GM21619 (cell line): ENCODE measurements at regions not wholly inside any gene's neighbourhood (a gene's known extent, or its start where the extent isn't known, plus 50 kb on each side); places are given as distances from the start of the nearest gene placed in this dataset.
"Not testable (repeated sequence)": the region's sequence is repeated elsewhere in the genome, so short reads cannot be mapped to it uniquely, and the experiment has no call there.

Experiments used
- ATAC-seq: cut with Tn5 transposase; IDR thresholded peaks from one replicate; pipeline ENCODE4 v1.9.1; 2021; ENCODE audit not compliant: unreplicated experiment

DNA sequence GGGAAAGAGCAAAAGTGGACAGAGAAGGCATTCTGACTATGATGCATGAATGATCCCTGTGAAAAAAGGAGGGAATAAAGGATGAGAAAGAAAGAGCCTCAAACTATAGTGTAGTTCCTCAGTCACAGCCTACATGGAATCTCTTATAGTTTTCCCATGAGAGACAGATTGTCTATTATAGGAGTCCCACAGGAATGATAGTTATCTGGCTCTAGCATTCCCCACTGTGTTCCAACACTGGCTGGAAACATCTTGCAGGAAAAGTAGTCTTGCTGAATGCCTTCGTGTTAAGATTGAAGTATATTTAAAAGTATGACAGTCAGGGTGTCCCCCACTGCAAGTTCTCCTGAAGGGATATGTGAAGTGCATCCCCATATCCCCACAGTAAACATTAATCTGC is 641.5 kb upstream of the NECTIN3 start:
- no peak for ATAC-seq

- no peak for ATAC-seq
Measured at GRCh38 chr3:110436209-110436608, 635.4 kb upstream of the NECTIN3 start.

- ATAC-seq, result not testable (repeated sequence)
Measured at GRCh38 chr3:110440066-110440653, 631.5 kb upstream of the NECTIN3 start.

DNA sequence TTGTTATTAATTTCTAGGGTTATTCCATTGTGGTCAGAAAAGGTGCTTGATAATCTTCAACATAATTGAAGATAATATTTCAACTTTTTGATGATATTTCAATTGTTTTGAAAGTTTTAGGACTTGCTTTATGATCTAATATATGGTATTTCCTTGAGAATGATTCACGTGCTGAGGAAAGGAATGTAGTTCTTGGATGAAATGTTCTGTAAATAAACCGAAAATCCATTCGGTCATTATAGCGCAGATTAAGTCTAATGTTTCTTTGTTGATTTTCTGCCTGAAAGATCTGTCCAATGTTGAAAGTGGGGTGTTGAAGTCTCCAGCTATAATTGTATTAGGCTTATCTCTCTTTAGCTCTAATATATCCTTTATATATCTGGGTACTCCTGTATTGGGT is 617.5 kb upstream of the NECTIN3 start:
- ATAC-seq, result no peak

- no peak for ATAC-seq
Measured at GRCh38 chr3:110456001-110456400, 615.6 kb upstream of the NECTIN3 start.

GRCh38 chr3:110456438-110457138 is 615.0 kb upstream of the NECTIN3 start:
- ATAC-seq, result no peak

DNA sequence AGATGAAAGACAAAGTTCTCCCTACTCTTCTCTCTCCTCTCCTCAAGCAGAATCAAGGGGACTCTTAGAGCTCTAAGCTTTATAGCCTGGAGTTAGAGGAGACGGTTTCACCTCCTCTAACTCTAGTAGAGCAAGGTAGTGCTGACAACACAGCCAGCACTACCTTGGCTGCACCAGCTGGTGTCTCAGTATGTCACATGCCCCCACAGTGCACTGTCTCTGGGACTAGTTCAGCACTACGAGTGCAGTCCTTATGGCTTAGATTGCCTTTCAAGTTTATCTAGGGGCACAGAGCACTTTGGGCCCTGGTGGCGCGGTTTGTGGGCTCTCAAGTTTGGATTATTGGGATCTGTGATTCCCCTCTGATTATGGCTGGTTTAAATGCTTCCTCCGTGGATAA is 614.1 kb upstream of the NECTIN3 start:
- no peak for ATAC-seq

DNA sequence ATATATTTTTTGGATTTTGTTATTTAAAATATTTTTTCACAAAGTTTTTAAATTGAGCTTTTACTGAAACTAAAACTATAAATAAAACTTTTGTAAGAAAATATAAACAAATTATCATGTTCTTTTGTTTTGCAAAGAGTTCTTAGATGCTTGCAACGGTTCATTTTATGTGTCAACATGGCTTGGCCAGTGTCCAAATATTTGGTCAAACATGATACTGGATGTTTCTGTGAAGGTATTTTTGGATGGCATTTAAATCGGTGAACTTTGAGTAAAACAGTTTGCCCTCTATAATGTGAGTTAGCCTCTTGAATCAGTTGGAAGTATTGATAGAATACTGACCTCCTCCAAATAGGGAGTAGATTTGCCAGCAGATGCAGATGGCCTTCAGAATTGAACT is 612.6 kb upstream of the NECTIN3 start:
- ATAC-seq, result no peak

- no peak for ATAC-seq
Measured at GRCh38 chr3:110470310-110470709, 601.3 kb upstream of the NECTIN3 start.

GRCh38 chr3:110473405-110473804 is 598.2 kb upstream of the NECTIN3 start:
- no peak for ATAC-seq

GRCh38 chr3:110474397-110474796 is 597.2 kb upstream of the NECTIN3 start:
- ATAC-seq, result no peak

GRCh38 chr3:110478377-110479054 is 593.1 kb upstream of the NECTIN3 start:
- no peak for ATAC-seq

GRCh38 chr3:110479731-110480130 is 591.9 kb upstream of the NECTIN3 start:
- no peak for ATAC-seq

- no peak for ATAC-seq
Measured at GRCh38 chr3:110485389-110485788, 586.2 kb upstream of the NECTIN3 start.

- ATAC-seq, result no peak
Measured at GRCh38 chr3:110487840-110488239, 583.8 kb upstream of the NECTIN3 start.

- no peak for ATAC-seq
Measured at GRCh38 chr3:110491413-110491812, 580.2 kb upstream of the NECTIN3 start.

DNA sequence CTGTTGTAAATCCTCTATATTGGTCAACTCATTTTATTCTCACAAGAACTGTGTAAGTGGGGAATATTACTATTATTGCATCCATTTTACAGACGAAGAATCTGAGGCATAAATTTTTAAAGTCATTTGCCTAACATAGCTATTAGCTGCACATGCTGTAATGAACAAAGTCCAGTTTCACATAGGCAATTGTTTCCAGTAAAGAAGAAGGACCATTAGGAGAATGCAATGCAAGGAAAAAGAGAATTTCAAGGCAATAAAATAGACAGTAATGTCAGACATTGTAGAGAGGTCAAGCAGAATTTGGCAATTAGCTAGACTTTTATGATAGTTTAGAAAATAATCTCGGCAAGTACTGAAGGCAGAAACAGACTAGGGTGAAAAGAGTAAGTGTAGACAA is 578.7 kb upstream of the NECTIN3 start:
- no peak for ATAC-seq

- no peak for ATAC-seq
Measured at GRCh38 chr3:110493438-110494092, 578.1 kb upstream of the NECTIN3 start.

GRCh38 chr3:110494093-110494490 is 577.5 kb upstream of the NECTIN3 start:
- no peak for ATAC-seq

DNA sequence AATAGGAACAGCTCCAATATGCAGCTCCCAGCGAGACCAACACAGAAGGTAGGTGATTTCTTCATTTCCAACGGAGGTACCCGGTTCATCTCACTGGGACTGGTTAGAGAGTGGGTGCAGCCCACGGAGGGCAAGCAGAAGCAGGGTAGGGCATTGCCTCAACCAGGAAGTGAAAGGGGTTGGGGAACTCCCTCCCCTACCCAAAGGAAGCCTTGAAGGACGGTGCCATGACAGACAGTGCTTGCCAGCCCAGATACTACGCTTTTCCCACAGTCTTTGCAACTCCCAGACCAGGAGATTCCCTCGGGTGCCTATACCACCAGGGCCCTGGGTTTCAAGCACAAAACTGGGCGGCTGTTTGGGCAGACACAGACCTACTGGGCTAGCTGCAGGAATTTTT is 576.9 kb upstream of the NECTIN3 start:
- ATAC-seq, result no peak

GRCh38 chr3:110495201-110495927 is 576.3 kb upstream of the NECTIN3 start:
- no peak for ATAC-seq
